Stimulated activated CD8-positive, alpha-beta memory T cell treated with anti-CD3 and anti-CD28 coated beads, Interleukin-4, amount 100 ng/mL, for 24 hours (primary cell): ENCODE measurements at regions not wholly inside any gene's neighbourhood (a gene's known extent, or its start where the extent isn't known, plus 50 kb on each side); places are given as distances from the start of the nearest gene placed in this dataset.
"Not testable (repeated sequence)": the region's sequence is repeated elsewhere in the genome, so short reads cannot be mapped to it uniquely, and the experiment has no call there.

Source experiments
- DNase-seq: peaks from one replicate; pipeline ENCODE4 v3.0.0-alpha.2; 2020; ENCODE audit warnings: low read depth

DNA sequence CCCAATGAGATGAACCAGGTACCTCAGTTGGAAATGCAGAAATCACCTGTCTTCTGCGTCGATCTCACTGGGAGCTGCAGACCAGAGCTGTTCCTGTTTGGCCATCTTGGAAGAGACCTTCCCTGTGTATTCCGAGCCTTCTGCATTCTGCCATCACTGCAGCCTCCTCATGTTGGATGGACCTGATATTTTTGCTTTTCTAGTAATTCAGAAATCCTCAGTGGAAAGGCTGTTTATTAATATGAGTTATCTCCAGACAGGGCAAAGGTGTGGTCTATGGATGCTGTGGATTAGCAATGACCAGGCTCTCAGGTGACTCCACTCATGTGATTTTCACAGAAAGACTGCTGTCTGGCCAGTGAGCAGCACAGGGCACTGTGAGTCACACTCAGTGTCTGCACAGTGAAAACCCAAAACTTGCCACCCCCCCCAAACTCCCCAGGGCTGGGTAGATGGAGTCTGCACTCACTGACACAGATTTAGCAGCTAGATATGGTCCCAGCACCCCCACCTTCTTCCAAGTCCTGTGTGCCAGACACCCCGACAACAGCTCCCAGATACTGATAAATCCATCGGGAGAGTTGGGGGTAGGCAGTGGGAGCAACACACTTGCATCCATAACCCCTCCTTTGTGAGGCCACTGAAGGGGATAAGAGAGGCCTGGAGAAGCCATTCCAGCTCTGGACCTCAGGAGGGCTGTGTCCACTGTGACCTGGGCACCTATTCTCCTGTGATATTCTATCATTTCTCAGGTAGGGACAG, 75.2 kb upstream of the TOP3B start:
- no peak for DNase-seq

DNA sequence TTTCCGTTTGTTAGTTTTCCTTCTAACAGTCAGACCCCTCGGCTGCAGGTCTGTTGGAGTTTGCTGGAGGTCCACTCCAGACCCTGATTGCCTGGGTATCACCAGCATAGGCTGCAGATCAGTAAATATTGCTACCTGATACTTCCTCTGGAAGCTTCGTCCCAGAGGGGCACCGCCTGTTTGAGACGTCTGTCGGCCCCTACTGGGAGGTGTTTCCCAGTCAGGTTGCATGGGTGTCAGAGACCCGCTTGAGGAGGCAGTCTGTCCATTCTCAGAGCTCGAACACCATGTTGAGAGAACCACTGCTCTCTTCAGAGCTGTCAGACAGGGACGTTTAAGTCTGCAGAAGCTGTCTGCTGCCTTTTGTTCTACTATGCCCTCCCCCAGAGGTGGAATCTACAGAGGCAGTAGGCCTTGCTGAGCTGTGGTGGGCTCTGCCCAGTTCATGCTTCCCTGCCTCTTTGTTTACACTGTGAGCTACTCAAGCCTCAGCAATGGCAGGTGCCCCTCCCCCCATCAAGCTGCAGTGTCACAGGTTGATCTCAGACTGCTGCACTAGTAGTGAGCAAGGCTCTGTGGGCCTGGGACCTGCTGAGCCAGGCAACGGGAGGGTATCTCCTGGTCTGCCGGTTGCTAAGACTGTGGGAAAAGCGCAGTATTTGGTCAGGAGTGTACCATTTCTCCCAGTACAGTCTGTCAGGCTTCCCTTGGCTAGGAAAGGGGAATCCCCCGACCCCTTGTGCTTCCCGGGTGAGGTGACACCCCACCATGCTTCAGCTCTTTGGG, 74.4 kb upstream of the TOP3B start:
- not testable (repeated sequence) for DNase-seq

GRCh38 chr22:22052548-22053139, 70.1 kb upstream of the TOP3B start:
- DNase-seq: not testable (repeated sequence)

DNA sequence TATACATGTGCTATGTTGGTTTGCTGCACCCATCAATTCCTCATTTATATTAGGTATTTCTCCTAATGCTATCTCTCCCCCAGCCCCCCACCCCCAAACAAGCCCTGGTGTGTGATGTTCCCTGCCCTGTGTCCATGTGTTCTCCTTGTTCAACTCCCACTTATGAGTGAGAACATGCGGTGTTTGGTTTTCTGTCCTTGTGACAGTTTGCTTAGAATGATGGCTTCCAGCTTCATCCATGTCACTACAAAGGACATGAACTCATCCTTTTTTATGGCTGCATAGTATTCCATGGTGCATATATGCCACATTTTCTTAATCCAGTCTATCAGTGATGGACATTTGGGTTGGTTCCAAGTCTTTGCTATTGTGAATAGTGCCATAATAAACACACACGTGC, 68.4 kb upstream of the TOP3B start:
- not testable (repeated sequence) for DNase-seq

DNA sequence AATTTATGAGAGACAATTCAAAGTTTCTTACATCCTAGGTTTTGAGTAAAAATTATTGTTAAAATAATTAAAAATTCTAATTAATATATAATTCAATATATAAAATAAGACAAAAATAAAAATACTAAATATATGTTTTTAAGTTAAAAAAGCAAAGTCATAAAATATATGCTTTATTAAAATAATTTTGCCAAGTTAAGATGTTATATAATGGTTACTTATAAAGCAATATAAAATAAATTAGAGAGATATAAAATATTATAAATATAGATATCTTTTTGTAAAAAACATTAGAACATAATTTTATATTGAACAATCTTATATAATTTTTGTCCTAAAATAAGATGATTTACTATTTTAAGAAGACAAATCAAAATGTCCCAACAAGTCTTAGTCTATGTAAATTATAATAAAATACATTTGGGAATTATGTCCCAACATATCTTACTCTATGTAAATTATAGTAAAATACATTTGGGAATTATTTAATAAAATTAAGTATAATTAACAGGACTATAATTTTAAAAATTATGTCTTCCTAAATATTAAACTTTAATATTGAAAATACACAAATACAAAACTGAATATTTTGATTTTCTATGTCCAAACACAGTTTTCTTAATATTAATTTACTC, 67.7 kb upstream of the TOP3B start:
- DNase-seq: no peak

GRCh38 chr22:22049684-22050083, 67.1 kb upstream of the TOP3B start:
- no peak for DNase-seq

GRCh38 chr22:22048981-22049531, 66.5 kb upstream of the TOP3B start:
- DNase-seq: no peak

- no peak for DNase-seq
These were observed 65.8 kb upstream of the TOP3B start for GRCh38 chr22:22048318-22048942.

DNA sequence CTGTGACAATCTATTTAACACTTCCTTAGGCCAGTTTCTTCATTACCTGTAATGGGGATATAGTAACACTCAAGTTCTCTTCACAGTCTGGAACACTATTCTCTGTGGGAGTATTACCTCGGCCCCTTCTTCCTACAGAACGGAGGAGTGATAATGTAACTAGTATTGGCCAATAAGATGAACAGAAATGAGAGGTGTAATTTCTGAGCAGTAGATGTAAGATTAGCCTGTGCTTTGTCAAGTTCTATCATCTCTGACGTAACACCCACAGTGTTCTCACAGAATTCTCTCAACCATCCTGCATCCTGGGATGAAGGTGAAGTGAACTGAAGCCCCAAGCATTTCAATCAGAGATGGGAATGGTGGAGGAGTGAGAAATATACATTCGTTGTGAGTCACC, 65.2 kb upstream of the TOP3B start:
- DNase-seq: no peak

DNA sequence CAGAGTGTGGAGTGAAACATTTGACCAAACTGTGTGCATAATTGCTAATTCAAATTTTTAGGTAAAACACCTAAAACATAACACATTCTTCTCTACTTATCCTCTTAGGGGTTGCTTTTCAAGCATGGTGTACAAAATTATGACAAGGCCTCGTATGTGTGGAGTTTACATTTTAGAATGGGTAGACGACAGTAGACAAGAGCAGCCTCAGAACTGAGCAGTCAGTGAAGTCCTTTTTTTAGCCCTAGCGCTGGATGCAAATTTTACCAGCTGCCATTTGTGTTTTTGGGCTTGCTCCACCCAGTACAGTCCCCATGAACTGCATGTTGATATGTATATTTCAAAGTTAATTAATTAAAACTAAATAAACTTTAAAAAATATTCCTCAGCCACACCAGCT, 64.7 kb upstream of the TOP3B start:
- no peak for DNase-seq

- DNase-seq: no peak
These were observed 63.8 kb upstream of the TOP3B start for GRCh38 chr22:22046370-22046769.

GRCh38 chr22:22045571-22046335, 63.2 kb upstream of the TOP3B start:
- DNase-seq: no peak

DNA sequence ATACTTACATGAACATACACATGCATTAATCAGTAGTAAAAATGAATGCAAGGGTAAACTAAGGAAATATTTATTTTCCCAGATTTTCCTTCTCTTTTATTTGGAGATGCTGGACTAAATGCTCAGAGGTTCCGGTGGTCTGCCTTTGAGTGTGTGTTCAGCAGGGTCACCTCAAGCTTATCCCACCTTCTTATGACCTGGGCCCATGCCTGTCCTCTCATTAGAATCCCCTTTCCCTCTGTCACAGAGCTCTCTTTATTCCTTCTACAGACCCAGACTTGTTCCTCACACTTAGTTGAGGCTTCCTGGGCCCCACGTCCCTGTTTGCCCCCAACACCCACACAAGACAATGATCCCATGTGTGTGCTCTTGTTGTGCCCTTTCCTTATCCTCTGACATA, 61.6 kb upstream of the TOP3B start:
- no peak for DNase-seq

GRCh38 chr22:22043296-22044078, 60.9 kb upstream of the TOP3B start:
- no peak for DNase-seq

- DNase-seq: no peak
These were observed 60.2 kb upstream of the TOP3B start for GRCh38 chr22:22042599-22043295.

GRCh38 chr22:22042009-22042408, 59.4 kb upstream of the TOP3B start:
- no peak for DNase-seq

DNA sequence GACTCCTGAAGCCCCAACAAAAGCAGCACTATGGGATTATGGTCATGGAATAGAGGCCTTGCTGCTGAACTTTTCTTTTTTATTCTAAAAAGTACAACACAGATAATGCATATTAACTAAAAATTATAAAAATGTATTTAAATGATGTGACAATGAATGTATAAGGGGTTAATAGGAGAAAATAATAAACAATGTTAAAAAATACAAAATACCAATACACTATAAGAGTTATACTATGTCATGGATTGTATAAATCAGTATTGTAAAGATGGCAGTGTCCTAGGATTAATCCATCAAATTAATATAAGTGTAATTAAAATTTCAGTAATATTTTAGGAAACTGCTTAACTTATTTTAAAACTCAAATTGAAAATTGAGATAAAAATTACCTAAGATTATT, 58.3 kb upstream of the TOP3B start:
- DNase-seq: no peak

DNA sequence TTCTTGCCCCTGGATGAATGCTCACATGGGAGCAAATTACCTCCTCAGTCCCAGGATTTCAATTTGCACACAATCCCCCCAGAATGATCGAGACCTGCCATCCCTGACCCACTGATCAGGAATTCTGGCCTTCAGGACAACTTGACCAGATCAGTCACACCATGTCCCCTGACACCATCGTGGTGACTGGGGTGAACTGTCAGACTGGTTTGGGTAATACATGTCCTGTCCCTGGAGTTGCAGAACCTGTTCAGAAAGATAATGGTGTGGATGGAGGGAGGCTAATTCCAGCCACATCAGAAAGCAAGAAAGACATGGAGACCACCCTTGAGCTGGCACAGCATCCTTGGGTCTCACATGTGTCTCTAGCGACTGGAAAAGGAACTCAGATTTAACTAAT, 57.9 kb upstream of the TOP3B start:
- no peak for DNase-seq

GRCh38 chr22:22039286-22040074, 56.9 kb upstream of the TOP3B start:
- DNase-seq: no peak
